HL-60 (cell line): ENCODE measurements at regions not wholly inside any gene's neighbourhood (a gene's known extent, or its start where the extent isn't known, plus 50 kb on each side); places are given as distances from the start of the nearest gene placed in this dataset.

Experiments used
- DNase-seq, 2 experiments: peaks; one replicate each; pipeline ENCODE4 v3.0.0-alpha.2; 2010 to 2020; ENCODE audit warnings: low read depth in 1 of 2, low spot score in 1 of 2
- H3K27ac ChIP-seq: fragments of 250-450 bp; sonication (Bioruptor Pico); replicated peaks from 2 replicates; pipeline ENCODE4 v1.5.1; 2020; ENCODE audit warnings: mild to moderate bottlenecking, moderate library complexity
- H3K27me3 ChIP-seq: fragments of 250-450 bp; sonication (Bioruptor Pico); 2 replicates; pipeline ENCODE4 v1.5.1; 2021; ENCODE audit warnings: mild to moderate bottlenecking, moderate library complexity; ENCODE audit not compliant: insufficient read depth, poor library complexity, severe bottlenecking
- H3K4me3 ChIP-seq: replicated peaks from 2 replicates; pipeline ENCODE4 v1.5.1; 2011; ENCODE audit warnings: mild to moderate bottlenecking, control low read depth, low read length; ENCODE audit not compliant: insufficient read depth
- GABPA ChIP-seq: IDR thresholded peaks from 2 replicates; pipeline ENCODE4 v1.6.1; 2012; ENCODE audit warnings: low read depth
- POLR2AphosphoS5 ChIP-seq: IDR thresholded peaks from 2 replicates; pipeline ENCODE4 v1.6.1; 2012; ENCODE audit warnings: low read depth
- SPI1 ChIP-seq: IDR thresholded peaks from 2 replicates; pipeline ENCODE4 v1.6.1; 2012; ENCODE audit warnings: low read depth, mild to moderate bottlenecking, borderline replicate concordance
- TF ChIP-seq, protein P1 (sequence below): IDR thresholded peaks from one replicate; pipeline ENCODE4 v1.5.1; 2011; ENCODE audit warnings: low read length, control low read depth, inconsistent platforms; ENCODE audit not compliant: insufficient read depth
- TF ChIP-seq, protein P2 (sequence below): IDR thresholded peaks from 2 replicates; pipeline ENCODE4 v1.6.1; 2012; ENCODE audit warnings: low read depth; ENCODE audit not compliant: insufficient replicate concordance

GRCh38 chr1:101102426-101103156 lies 77.0 kb upstream of the DPH5 start:
- Histone ChIP-seq H3K27ac (no peak overlapping the region), H3K27me3 (no peaks in the 10 kb centered on the region), H3K4me3 (no peak overlapping the region)
- DNase-seq = no peak
- no peak for TF ChIP-seq SPI1
- TF ChIP-seq, protein P1, sequence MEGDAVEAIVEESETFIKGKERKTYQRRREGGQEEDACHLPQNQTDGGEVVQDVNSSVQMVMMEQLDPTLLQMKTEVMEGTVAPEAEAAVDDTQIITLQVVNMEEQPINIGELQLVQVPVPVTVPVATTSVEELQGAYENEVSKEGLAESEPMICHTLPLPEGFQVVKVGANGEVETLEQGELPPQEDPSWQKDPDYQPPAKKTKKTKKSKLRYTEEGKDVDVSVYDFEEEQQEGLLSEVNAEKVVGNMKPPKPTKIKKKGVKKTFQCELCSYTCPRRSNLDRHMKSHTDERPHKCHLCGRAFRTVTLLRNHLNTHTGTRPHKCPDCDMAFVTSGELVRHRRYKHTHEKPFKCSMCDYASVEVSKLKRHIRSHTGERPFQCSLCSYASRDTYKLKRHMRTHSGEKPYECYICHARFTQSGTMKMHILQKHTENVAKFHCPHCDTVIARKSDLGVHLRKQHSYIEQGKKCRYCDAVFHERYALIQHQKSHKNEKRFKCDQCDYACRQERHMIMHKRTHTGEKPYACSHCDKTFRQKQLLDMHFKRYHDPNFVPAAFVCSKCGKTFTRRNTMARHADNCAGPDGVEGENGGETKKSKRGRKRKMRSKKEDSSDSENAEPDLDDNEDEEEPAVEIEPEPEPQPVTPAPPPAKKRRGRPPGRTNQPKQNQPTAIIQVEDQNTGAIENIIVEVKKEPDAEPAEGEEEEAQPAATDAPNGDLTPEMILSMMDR = no peak
- TF ChIP-seq POLR2AphosphoS5 = no peak
- TF ChIP-seq, protein P2, sequence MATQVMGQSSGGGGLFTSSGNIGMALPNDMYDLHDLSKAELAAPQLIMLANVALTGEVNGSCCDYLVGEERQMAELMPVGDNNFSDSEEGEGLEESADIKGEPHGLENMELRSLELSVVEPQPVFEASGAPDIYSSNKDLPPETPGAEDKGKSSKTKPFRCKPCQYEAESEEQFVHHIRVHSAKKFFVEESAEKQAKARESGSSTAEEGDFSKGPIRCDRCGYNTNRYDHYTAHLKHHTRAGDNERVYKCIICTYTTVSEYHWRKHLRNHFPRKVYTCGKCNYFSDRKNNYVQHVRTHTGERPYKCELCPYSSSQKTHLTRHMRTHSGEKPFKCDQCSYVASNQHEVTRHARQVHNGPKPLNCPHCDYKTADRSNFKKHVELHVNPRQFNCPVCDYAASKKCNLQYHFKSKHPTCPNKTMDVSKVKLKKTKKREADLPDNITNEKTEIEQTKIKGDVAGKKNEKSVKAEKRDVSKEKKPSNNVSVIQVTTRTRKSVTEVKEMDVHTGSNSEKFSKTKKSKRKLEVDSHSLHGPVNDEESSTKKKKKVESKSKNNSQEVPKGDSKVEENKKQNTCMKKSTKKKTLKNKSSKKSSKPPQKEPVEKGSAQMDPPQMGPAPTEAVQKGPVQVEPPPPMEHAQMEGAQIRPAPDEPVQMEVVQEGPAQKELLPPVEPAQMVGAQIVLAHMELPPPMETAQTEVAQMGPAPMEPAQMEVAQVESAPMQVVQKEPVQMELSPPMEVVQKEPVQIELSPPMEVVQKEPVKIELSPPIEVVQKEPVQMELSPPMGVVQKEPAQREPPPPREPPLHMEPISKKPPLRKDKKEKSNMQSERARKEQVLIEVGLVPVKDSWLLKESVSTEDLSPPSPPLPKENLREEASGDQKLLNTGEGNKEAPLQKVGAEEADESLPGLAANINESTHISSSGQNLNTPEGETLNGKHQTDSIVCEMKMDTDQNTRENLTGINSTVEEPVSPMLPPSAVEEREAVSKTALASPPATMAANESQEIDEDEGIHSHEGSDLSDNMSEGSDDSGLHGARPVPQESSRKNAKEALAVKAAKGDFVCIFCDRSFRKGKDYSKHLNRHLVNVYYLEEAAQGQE = no peak
- TF ChIP-seq GABPA = no peak

GRCh38 chr1:101101360-101101759 lies 75.8 kb upstream of the DPH5 start:
- no peak for DNase-seq
- Histone ChIP-seq H3K4me3 (no peak overlapping the region), H3K27ac (no peak overlapping the region), H3K27me3 (no peaks in the 10 kb centered on the region)
- TF ChIP-seq SPI1 (no peak), GABPA (no peak), POLR2AphosphoS5 (no peak)
- TF ChIP-seq, protein P1 = no peak
- TF ChIP-seq, protein P2 = no peak

DNA sequence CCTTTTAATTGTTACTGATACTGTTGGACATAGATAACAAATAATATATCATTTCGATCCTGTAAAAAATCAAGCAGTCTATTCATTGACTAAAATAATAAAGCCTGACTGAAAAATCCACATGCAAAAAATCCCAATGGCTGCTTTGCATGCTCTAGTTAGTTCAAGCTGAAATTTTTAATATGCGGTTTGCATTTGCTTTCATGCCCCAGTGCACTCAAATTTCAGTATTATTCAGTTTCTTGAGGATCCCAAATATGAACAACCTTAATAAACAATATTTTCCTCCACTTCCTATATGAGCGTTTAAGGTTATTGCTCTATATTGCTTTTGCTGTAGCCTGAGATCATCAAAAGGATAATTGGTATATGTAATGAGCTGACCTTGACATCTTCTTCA lies 75.1 kb upstream of the DPH5 start:
- Histone ChIP-seq H3K4me3 (no peak overlapping the region), H3K27me3 (no peaks in the 10 kb centered on the region), H3K27ac (no peak overlapping the region)
- no peak for DNase-seq
- TF ChIP-seq POLR2AphosphoS5 = no peak
- TF ChIP-seq, protein P2 = no peak
- TF ChIP-seq GABPA = no peak
- no peak for TF ChIP-seq SPI1
- TF ChIP-seq, protein P1 = no peak
